Fibroblast of lung (primary cell): ENCODE measurements at regions not wholly inside any gene's neighbourhood (a gene's known extent, or its start where the extent isn't known, plus 50 kb on each side); places are given as distances from the start of the nearest gene placed in this dataset.
"Not testable (repeated sequence)": the region's sequence is repeated elsewhere in the genome, so short reads cannot be mapped to it uniquely, and the experiment has no call there.

Source experiments
- CTCF ChIP-seq, 2 donors: IDR thresholded peaks in 1 of 2; conservative IDR thresholded peaks in 1 of 2; 1 replicate in 1 of 2; 2 replicates in 1 of 2; pipeline ENCODE4 v1.5.1; 2011 to 2012; ENCODE audit warnings: low read length in 2 of 2, control low read depth in 1 of 2, inconsistent platforms in 1 of 2, low read depth in 1 of 2, mild to moderate bottlenecking in 1 of 2
- EZH2 ChIP-seq: IDR thresholded peaks from 2 replicates; pipeline ENCODE4 v1.5.1; 2012; ENCODE audit warnings: low read length, control low read depth, mild to moderate bottlenecking; ENCODE audit errors: missing control alignments

DNA sequence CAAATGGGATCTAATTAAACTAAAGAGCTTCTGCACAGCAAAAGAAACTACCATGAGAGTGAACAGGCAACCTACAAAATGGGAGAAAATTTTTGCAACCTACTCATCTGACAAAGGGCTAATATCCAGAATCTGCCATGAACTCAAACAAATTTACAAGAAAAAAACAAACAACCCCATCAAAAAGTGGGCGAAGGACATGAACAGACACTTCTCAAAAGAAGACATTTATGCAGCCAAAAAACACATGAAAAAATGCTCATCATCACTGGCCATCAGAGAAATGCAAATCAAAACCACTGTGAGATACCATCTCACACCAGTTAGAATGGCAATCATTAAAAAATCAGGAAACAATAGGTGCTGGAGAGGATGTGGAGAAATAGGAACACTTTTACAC lies 755.2 kb upstream of the ADGRB3 start:
- TF ChIP-seq CTCF (conservative IDR thresholded peaks at IDR 0.05 in 1 of 2, IDR thresholded peaks at IDR 0.05 in 1 of 2; ENCODE audit: low read depth in 1 of 2, low read length in 2 of 2); EZH2: not testable (repeated sequence)
